ENCODE measurements at regions not wholly inside any gene's neighbourhood (a gene's known extent, or its start where the extent isn't known, plus 50 kb on each side); places are given as distances from the start of the nearest gene placed in this dataset.

GRCh38 chr18:62634979-62635630 is 80.2 kb upstream of the PHLPP1 start:
- no peak for TF ChIP-seq CTCF (IDR thresholded peaks at IDR 0.05)
- no peak for TF ChIP-seq EP300 (IDR thresholded peaks at IDR 0.05)
- no peak for TF ChIP-seq POLR2A (IDR thresholded peaks at IDR 0.05)

Data from tibial nerve (tissue), 4 donors.